ENCODE measurements at regions not wholly inside any gene's neighbourhood (a gene's known extent, or its start where the extent isn't known, plus 50 kb on each side); places are given as distances from the start of the nearest gene placed in this dataset.

GRCh38 chr5:125153231-125153630 is 406.8 kb upstream of the ZNF608 start:
- Histone ChIP-seq H3K27ac (ENCODE audit: low read depth in 1 of 2, low read length in 1 of 2) (no peak overlapping the region), H3K4me3 (no peak overlapping the region), H3K36me3 (ENCODE audit: control insufficient read depth in 4 of 4, insufficient read depth in 4 of 4, low read length in 4 of 4) (no peaks in the 10 kb centered on the region), H3K4me1 (ENCODE audit: control insufficient read depth in 5 of 5, insufficient read depth in 5 of 5, low read length in 5 of 5) (peaks cover 0 to 41% (median 12%) of the 10 kb centered on the region in 5 donors), H3K27me3 (ENCODE audit: control insufficient read depth in 3 of 3, insufficient read depth in 3 of 3, low read length in 2 of 3) (no peaks in the 10 kb centered on the region), H3K9me3 (ENCODE audit: control insufficient read depth in 4 of 4, insufficient read depth in 3 of 4, low read length in 3 of 4) (no peaks in the 10 kb centered on the region), H3K9ac (ENCODE audit: insufficient read depth in 1 of 2, low read length in 2 of 2) (no peak overlapping the region)
- WGBS, 2 donors: 24 to 29% methylated on average over 6 of the region's 6 CpGs
- DNase-seq: no peak
- ATAC-seq (ENCODE audit: insufficient read depth, low FRiP score): no peak
- no peak for TF ChIP-seq CTCF (IDR thresholded peaks at IDR 0.05; ENCODE audit: control extremely low read depth, extremely low read depth)

GRCh38 chr5:125154301-125155110 is 408.1 kb upstream of the ZNF608 start:
- WGBS, 2 donors: 0% methylated on average over 1 of the region's 1 CpG

DNA sequence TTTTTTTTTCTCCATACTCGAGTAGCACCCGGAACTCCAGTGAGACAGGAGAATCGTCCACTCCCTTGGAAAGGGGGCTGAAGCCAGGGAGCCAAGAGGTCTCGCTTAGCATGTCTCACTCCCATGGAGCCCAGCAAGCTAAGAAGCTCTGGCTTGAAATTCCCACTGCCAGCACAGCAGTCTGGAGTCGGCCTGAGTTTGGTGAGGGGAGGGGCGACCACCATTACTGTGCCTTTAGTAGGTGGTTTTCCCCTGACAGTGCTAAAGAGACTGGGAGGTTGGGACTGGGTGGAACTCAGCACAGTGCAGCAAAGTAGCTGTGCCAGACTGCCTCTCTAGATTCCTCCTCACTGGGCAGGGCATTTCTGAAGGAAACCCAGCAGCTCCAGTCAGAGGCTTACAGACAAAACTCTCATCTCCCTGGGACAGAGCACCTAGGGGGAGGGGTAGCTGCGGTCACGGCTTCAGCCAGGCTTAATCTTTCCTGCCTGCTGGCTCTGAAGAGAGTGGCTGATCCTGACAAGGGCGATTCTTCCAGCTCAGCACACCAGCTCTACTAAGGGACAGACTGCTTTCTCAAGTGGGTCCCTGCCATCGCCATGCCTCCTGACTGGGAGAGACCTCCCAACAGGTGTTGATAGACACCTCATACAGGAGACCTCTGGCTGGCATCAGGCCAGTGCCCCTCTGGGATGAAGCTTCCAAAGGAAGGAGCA is 414.5 kb upstream of the ZNF608 start:
- no peaks in the 10 kb centered on the region for H3K4me1 ChIP-seq (ENCODE audit: control insufficient read depth in 5 of 5, insufficient read depth in 5 of 5, low read length in 5 of 5)
- no peak for DNase-seq
- no peak for TF ChIP-seq CTCF (IDR thresholded peaks at IDR 0.05; ENCODE audit: control extremely low read depth, extremely low read depth)

More at GRCh38 chr5:125154301-125155110, 408.1 kb upstream of the ZNF608 start:
- H3K4me3 ChIP-seq: no peak overlapping the region
- H3K4me1 ChIP-seq (ENCODE audit: control insufficient read depth in 5 of 5, insufficient read depth in 5 of 5, low read length in 5 of 5): peaks cover 0 to 34% (median 12%) of the 10 kb centered on the region in 5 donors
- no peaks in the 10 kb centered on the region for H3K9me3 ChIP-seq (ENCODE audit: control insufficient read depth in 4 of 4, insufficient read depth in 3 of 4, low read length in 3 of 4)
- no peak for TF ChIP-seq CTCF (IDR thresholded peaks at IDR 0.05; ENCODE audit: control extremely low read depth, extremely low read depth)
- DNase-seq: no peak
- no peak for ATAC-seq (ENCODE audit: insufficient read depth, low FRiP score)
- no peaks in the 10 kb centered on the region for H3K27me3 ChIP-seq (ENCODE audit: control insufficient read depth in 3 of 3, insufficient read depth in 3 of 3, low read length in 2 of 3)
- H3K27ac ChIP-seq (ENCODE audit: low read depth in 1 of 2, low read length in 1 of 2): no peak overlapping the region
- no peak overlapping the region for H3K9ac ChIP-seq (ENCODE audit: insufficient read depth in 1 of 2, low read length in 2 of 2)
- H3K36me3 ChIP-seq (ENCODE audit: control insufficient read depth in 4 of 4, insufficient read depth in 4 of 4, low read length in 4 of 4): no peaks in the 10 kb centered on the region

More for the DNA sequence above, 414.5 kb upstream of the ZNF608 start:
- whole genome bisulfite sequencing, 2 donors: 72 to 86% methylated on average over 10 of the region's 10 CpGs
- Histone ChIP-seq H3K27me3 (ENCODE audit: control insufficient read depth in 3 of 3, insufficient read depth in 3 of 3, low read length in 2 of 3) (no peaks in the 10 kb centered on the region), H3K9ac (ENCODE audit: insufficient read depth in 1 of 2, low read length in 2 of 2) (no peak overlapping the region), H3K36me3 (ENCODE audit: control insufficient read depth in 4 of 4, insufficient read depth in 4 of 4, low read length in 4 of 4) (no peaks in the 10 kb centered on the region), H3K4me3 (no peak overlapping the region), H3K9me3 (ENCODE audit: control insufficient read depth in 4 of 4, insufficient read depth in 3 of 4, low read length in 3 of 4) (peaks cover 0 to 7% (median 2%) of the 10 kb centered on the region in 4 donors), H3K27ac (ENCODE audit: low read depth in 1 of 2, low read length in 1 of 2) (no peak overlapping the region)
- ATAC-seq (ENCODE audit: insufficient read depth, low FRiP score): no peak

Data from lung (tissue), 11 donors.